Gastrocnemius medialis (tissue), 4 donors: ENCODE measurements at regions not wholly inside any gene's neighbourhood (a gene's known extent, or its start where the extent isn't known, plus 50 kb on each side); places are given as distances from the start of the nearest gene placed in this dataset.

Experiments
- CTCF ChIP-seq, 5 experiments: fragments of 450-650 bp in 3 of 5; fragments of 200-600 bp in 2 of 5; sonication (generic) in 2 of 5; IDR thresholded peaks in 4 of 5; conservative IDR thresholded peaks in 1 of 5; 1 replicate in 4 of 5; 2 replicates in 1 of 5; pipeline ENCODE4 v1.5.1; 2016 to 2019; ENCODE audit warnings: antibody characterized with exemption in 5 of 5, mild to moderate bottlenecking in 3 of 5, moderate library complexity in 3 of 5
- POLR2A ChIP-seq, 2 donors: fragments of 450-650 bp; IDR thresholded peaks; one replicate each; pipeline ENCODE4 v1.6.1; 2017; ENCODE audit warnings: antibody characterized with exemption in 2 of 2, mild to moderate bottlenecking in 2 of 2, moderate library complexity in 2 of 2

DNA sequence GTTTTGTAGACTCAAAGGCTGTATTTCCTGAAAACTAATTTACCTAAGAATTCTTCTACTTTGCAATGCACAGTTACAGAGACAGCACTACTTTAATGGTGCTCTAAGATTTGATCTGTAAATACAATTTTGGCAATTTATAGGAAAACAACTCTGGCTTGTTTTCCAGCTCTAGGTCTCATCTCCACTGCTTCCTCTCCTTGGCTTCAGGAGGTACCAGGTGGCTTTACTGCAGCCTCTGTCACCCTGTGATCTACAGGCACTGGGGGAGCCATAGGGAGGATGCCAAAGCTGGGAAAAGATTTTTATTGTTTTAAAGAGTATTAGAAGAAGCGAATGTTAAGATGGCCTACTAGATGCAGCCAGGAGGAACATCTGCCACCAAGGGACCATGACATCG lies 1563.6 kb downstream of the OLFM4 start:
- TF ChIP-seq CTCF (IDR thresholded peaks at IDR 0.05 in 4 of 5, conservative IDR thresholded peaks at IDR 0.05 in 1 of 5) (no peak), POLR2A (IDR thresholded peaks at IDR 0.05) (no peak)
